Peyer's patch (tissue), 4 donors: ENCODE measurements at regions not wholly inside any gene's neighbourhood (a gene's known extent, or its start where the extent isn't known, plus 50 kb on each side); places are given as distances from the start of the nearest gene placed in this dataset.

Experiments used
- CTCF ChIP-seq, 6 experiments: fragments of 450-650 bp in 4 of 6; fragments of 200-600 bp in 2 of 6; sonication (generic) in 1 of 6; IDR thresholded peaks; one replicate each; pipeline ENCODE4 v1.5.1; 2017 to 2019; ENCODE audit warnings: antibody characterized with exemption in 6 of 6, mild to moderate bottlenecking in 3 of 6, moderate library complexity in 1 of 6
- POLR2A ChIP-seq, 2 donors: fragments of 450-650 bp; IDR thresholded peaks; one replicate each; pipeline ENCODE4 v1.5.1; 2017; ENCODE audit warnings: antibody characterized with exemption in 2 of 2, mild to moderate bottlenecking in 2 of 2, moderate library complexity in 2 of 2

DNA sequence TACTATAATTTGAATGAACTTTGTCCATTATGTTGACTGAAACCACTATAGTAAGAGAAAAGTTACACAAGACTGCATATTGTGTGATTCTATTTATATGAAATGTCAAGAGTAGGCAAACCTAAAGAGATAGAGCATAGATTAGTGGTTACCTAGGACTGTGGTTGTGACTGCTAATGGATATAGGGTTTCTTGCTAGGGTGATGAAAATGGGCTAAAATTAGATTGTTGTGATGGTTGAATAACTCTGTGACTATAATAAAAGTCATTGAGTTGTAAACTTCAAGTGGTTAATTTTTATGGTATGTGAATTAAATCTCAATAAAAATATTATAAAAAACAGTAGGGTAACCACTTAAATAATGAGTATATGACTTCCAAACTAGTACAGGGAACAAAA lies 142.9 kb upstream of the AHR start:
- TF ChIP-seq CTCF (IDR thresholded peaks at IDR 0.05) (no peak), POLR2A (IDR thresholded peaks at IDR 0.05) (no peak)
